SK-N-SH treated with all-trans-retinoic acid at 6 μM for 48 hours (cell line): ENCODE measurements at regions not wholly inside any gene's neighbourhood (a gene's known extent, or its start where the extent isn't known, plus 50 kb on each side); places are given as distances from the start of the nearest gene placed in this dataset.

Experiments used
- BACH2 ChIP-seq: fragments of 250-450 bp; sonication (Bioruptor Pico); IDR thresholded peaks from 2 replicates; pipeline ENCODE4 v1.9.0; 2021; ENCODE audit warnings: mild to moderate bottlenecking, borderline replicate concordance
- TCF4 ChIP-seq: fragments of 250-450 bp; sonication (Bioruptor Pico); IDR thresholded peaks from 2 replicates; pipeline ENCODE4 v1.8.0; 2021; ENCODE audit warnings: mild to moderate bottlenecking, moderate library complexity, borderline replicate concordance

GRCh38 chr13:74681891-74682290, 547.7 kb upstream of the KLF12 start:
- TF ChIP-seq TCF4 (no peak), BACH2 (no peak)
